ENCODE measurements at regions not wholly inside any gene's neighbourhood (a gene's known extent, or its start where the extent isn't known, plus 50 kb on each side); places are given as distances from the start of the nearest gene placed in this dataset.

DNA sequence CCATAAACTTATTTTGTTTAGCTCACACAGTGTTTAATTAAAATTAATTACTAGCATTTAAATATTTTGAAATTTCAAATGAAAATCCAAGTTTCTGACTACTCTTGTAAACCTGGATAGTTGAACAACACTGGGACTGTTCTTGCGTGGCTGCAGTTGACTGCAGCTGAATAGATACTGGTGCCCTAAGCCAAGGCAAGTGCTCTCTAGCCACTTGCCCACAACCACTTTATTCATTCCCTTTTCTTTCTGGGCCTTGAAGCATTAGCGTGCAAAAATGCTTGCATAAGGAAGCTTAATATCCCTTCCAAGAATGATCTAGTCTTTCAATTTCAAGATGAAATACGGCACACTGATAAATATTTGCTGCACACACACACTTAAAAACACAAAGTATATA lies 676.0 kb upstream of the MARCKS start:
- TF ChIP-seq, protein P1, sequence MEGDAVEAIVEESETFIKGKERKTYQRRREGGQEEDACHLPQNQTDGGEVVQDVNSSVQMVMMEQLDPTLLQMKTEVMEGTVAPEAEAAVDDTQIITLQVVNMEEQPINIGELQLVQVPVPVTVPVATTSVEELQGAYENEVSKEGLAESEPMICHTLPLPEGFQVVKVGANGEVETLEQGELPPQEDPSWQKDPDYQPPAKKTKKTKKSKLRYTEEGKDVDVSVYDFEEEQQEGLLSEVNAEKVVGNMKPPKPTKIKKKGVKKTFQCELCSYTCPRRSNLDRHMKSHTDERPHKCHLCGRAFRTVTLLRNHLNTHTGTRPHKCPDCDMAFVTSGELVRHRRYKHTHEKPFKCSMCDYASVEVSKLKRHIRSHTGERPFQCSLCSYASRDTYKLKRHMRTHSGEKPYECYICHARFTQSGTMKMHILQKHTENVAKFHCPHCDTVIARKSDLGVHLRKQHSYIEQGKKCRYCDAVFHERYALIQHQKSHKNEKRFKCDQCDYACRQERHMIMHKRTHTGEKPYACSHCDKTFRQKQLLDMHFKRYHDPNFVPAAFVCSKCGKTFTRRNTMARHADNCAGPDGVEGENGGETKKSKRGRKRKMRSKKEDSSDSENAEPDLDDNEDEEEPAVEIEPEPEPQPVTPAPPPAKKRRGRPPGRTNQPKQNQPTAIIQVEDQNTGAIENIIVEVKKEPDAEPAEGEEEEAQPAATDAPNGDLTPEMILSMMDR (IDR thresholded peaks at IDR 0.05; ENCODE audit: low read depth, low read length), result no peak
- TF ChIP-seq POLR2A (IDR thresholded peaks at IDR 0.05; ENCODE audit: extremely low read depth, insufficient read length) (no peak), MYC (IDR thresholded peaks at IDR 0.05; ENCODE audit: low read depth, low read length) (no peak)
- TF ChIP-seq, protein P2, sequence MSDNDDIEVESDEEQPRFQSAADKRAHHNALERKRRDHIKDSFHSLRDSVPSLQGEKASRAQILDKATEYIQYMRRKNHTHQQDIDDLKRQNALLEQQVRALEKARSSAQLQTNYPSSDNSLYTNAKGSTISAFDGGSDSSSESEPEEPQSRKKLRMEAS (IDR thresholded peaks at IDR 0.05; ENCODE audit: low read depth, low read length), result no peak

All from NB4 (cell line).